ENCODE measurements at regions not wholly inside any gene's neighbourhood (a gene's known extent, or its start where the extent isn't known, plus 50 kb on each side); places are given as distances from the start of the nearest gene placed in this dataset.

DNA sequence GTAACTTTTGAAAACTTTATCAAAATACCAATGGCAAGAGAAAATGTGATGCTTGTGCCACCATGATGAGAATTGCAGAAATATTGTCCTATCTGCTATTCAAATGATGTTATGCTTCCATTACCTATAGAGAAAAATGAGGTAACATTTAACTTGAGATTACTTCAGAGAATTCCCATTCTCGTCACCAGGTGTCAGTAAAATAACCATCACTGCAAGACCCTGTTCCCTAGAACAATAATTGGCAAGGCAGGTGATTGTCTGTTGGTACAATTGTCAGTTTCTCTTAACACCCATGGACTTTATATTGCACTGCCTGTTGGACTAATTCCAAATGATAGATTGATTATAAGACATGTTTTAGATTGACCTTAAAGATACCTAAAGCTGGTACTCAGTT, 179.9 kb downstream of the GABRG1 start:
- Mint-ChIP-seq H3K4me3 (no peak overlapping the region), H3K9me3 (peaks cover 32% of the 10 kb centered on the region), H3K27ac (no peak overlapping the region), H3K27me3 (ENCODE audit: insufficient read depth) (no peaks in the 10 kb centered on the region), H3K4me1 (ENCODE audit: low read depth) (no peaks in the 10 kb centered on the region), H3K36me3 (ENCODE audit: low read depth) (peaks cover 10% of the 10 kb centered on the region; the same call in 1 of the 2 replicates)
- TF ChIP-seq CTCF (IDR thresholded peaks at IDR 0.05), result no peak
- DNase-seq, result no peak

GRCh38 chr4:45939056-45939455, 184.8 kb downstream of the GABRG1 start:
- no peak overlapping the region for H3K4me3 Mint-ChIP-seq
- no peak for TF ChIP-seq CTCF (IDR thresholded peaks at IDR 0.05)
- no peaks in the 10 kb centered on the region for H3K4me1 Mint-ChIP-seq (ENCODE audit: low read depth)
- DNase-seq, result no peak
- peaks cover 46% of the 10 kb centered on the region for H3K9me3 Mint-ChIP-seq
- H3K27me3 Mint-ChIP-seq (ENCODE audit: insufficient read depth), result no peaks in the 10 kb centered on the region
- H3K36me3 Mint-ChIP-seq (ENCODE audit: low read depth), result peaks cover 3% of the 10 kb centered on the region; the same call in 1 of the 2 replicates
- no peak overlapping the region for H3K27ac Mint-ChIP-seq

GRCh38 chr4:45931154-45931553, 192.7 kb downstream of the GABRG1 start:
- peaks cover 31% of the 10 kb centered on the region for H3K9me3 Mint-ChIP-seq

GRCh38 chr4:45927641-45928040, 196.2 kb downstream of the GABRG1 start:
- H3K4me3 Mint-ChIP-seq, result no peak overlapping the region
- no peak for DNase-seq
- no peaks in the 10 kb centered on the region for H3K27me3 Mint-ChIP-seq (ENCODE audit: insufficient read depth)
- H3K36me3 Mint-ChIP-seq (ENCODE audit: low read depth), result no peaks in the 10 kb centered on the region
- TF ChIP-seq CTCF (IDR thresholded peaks at IDR 0.05), result no peak
- peaks cover 34% of the 10 kb centered on the region for H3K9me3 Mint-ChIP-seq
- no peak overlapping the region for H3K27ac Mint-ChIP-seq
- H3K4me1 Mint-ChIP-seq (ENCODE audit: low read depth), result no peaks in the 10 kb centered on the region

More at GRCh38 chr4:45931154-45931553, 192.7 kb downstream of the GABRG1 start:
- TF ChIP-seq CTCF (IDR thresholded peaks at IDR 0.05), result no peak
- H3K27me3 Mint-ChIP-seq (ENCODE audit: insufficient read depth), result no peaks in the 10 kb centered on the region
- no peak overlapping the region for H3K27ac Mint-ChIP-seq
- no peak for DNase-seq
- H3K36me3 Mint-ChIP-seq (ENCODE audit: low read depth), result no peaks in the 10 kb centered on the region
- H3K4me1 Mint-ChIP-seq (ENCODE audit: low read depth), result no peaks in the 10 kb centered on the region
- no peak overlapping the region for H3K4me3 Mint-ChIP-seq

DNA sequence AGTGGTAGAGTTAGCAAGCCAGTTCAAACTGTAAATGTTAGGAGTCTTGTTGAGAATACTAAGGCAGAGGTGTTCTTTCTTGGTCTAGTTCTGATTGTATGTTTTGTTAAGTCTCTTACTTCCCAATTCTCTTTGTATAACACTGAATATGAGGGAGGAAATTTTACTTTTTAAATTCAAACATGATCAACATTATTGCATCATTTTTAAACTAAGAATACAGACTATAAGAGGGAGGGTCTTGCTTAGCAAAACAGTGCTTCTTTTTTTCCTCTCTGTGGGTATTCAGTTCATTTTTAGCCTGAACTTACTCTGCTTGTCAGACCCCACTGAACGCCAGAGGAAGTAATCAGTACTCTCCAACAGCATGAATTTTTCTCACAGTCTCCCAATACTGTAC, 198.0 kb downstream of the GABRG1 start:
- Mint-ChIP-seq H3K9me3 (peaks cover 29% of the 10 kb centered on the region), H3K4me3 (no peak overlapping the region), H3K36me3 (ENCODE audit: low read depth) (no peaks in the 10 kb centered on the region), H3K4me1 (ENCODE audit: low read depth) (no peaks in the 10 kb centered on the region), H3K27ac (no peak overlapping the region), H3K27me3 (ENCODE audit: insufficient read depth) (no peaks in the 10 kb centered on the region)
- no peak for TF ChIP-seq CTCF (IDR thresholded peaks at IDR 0.05)
- no peak for DNase-seq

GRCh38 chr4:45920861-45921260, 203.0 kb downstream of the GABRG1 start:
- Mint-ChIP-seq H3K27ac (no peak overlapping the region), H3K4me1 (ENCODE audit: low read depth) (no peaks in the 10 kb centered on the region), H3K36me3 (ENCODE audit: low read depth) (no peaks in the 10 kb centered on the region), H3K4me3 (no peak overlapping the region), H3K27me3 (ENCODE audit: insufficient read depth) (no peaks in the 10 kb centered on the region; the same call in 1 of the 2 replicates), H3K9me3 (peaks cover 37% of the 10 kb centered on the region)
- no peak for DNase-seq
- no peak for TF ChIP-seq CTCF (IDR thresholded peaks at IDR 0.05)

Data from HFFc6 (cell line).